ENCODE measurements at regions not wholly inside any gene's neighbourhood (a gene's known extent, or its start where the extent isn't known, plus 50 kb on each side); places are given as distances from the start of the nearest gene placed in this dataset.

DNA sequence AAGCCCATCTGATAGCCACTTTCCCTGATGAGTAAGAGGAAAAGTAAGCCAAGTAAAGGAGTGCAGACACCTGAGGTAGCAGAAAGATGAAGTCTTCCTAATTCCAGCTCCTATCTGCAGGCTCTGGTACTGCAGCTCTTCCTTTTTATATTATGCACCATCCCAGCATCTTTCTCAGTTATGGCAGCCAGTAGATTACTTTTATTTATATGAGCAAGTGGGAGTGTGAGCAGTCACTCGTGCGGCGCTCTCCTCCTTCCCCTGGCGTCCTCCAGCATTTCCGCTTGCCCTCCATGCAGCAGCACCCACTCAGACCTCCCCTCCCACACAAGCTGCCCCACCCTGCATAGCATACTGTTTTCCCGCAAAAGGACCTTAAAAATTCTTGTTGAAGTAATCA, 465.9 kb upstream of the DPPA4 start:
- DNase-seq, result no peak
- Mint-ChIP-seq H3K9me3 (no peaks in the 10 kb centered on the region), H3K27ac (no peak overlapping the region), H3K27me3 (ENCODE audit: insufficient read depth) (no peaks in the 10 kb centered on the region; the same call in 1 of the 2 replicates), H3K36me3 (ENCODE audit: low read depth) (no peaks in the 10 kb centered on the region), H3K4me3 (no peak overlapping the region), H3K4me1 (ENCODE audit: low read depth) (peaks cover 27% of the 10 kb centered on the region)
- TF ChIP-seq, protein P1, sequence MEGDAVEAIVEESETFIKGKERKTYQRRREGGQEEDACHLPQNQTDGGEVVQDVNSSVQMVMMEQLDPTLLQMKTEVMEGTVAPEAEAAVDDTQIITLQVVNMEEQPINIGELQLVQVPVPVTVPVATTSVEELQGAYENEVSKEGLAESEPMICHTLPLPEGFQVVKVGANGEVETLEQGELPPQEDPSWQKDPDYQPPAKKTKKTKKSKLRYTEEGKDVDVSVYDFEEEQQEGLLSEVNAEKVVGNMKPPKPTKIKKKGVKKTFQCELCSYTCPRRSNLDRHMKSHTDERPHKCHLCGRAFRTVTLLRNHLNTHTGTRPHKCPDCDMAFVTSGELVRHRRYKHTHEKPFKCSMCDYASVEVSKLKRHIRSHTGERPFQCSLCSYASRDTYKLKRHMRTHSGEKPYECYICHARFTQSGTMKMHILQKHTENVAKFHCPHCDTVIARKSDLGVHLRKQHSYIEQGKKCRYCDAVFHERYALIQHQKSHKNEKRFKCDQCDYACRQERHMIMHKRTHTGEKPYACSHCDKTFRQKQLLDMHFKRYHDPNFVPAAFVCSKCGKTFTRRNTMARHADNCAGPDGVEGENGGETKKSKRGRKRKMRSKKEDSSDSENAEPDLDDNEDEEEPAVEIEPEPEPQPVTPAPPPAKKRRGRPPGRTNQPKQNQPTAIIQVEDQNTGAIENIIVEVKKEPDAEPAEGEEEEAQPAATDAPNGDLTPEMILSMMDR (IDR thresholded peaks at IDR 0.05), result peak; percentile 71

DNA sequence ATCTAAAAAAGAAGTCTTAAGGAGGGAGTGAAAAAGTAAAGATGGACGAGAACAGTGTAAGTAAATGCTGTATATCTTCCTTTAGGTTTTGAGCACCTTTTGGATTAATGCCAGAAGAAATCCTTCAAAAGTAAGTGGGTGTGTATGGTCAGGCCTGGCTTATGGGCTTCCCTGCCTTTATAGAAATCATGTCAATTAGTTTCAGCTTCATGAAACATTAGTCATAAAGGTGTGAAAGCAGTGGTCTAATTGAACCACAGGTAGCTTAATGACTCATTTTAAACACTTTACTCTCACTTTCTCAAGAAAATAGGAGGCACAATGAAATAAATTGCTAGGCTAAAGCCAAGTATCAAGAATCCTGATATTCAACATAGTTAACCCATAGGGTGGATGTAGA, 467.4 kb upstream of the DPPA4 start:
- TF ChIP-seq, protein P1 (IDR thresholded peaks at IDR 0.05), result no peak
- peaks cover 27% of the 10 kb centered on the region for H3K4me1 Mint-ChIP-seq (ENCODE audit: low read depth)
- H3K9me3 Mint-ChIP-seq, result no peaks in the 10 kb centered on the region
- H3K4me3 Mint-ChIP-seq, result no peak overlapping the region
- H3K27me3 Mint-ChIP-seq (ENCODE audit: insufficient read depth), result no peaks in the 10 kb centered on the region; the same call in 1 of the 2 replicates
- no peak overlapping the region for H3K27ac Mint-ChIP-seq
- no peak for DNase-seq
- no peaks in the 10 kb centered on the region for H3K36me3 Mint-ChIP-seq (ENCODE audit: low read depth)

DNA sequence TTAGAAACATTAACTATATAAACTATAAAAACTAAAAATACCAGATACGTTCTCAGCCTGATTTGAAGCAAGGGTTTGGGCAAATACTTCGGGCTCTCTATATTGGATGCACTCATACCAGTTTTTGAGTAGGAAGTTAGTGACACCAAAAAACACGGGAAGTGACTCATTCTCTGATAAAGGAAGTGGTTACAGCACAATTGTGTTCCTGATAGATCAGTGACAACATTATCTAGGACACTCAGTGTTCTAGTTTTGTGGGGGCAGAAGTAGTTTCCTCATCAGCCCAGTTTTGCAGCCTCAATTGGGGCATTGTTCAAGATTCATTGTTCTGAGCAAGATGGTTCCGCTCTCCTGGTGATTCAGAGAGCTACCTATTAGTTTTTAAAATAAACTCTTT, 469.6 kb upstream of the DPPA4 start:
- peak overlapping the region; percentile 53; the same call in 1 of the 2 replicates for H3K4me3 Mint-ChIP-seq
- peak; percentile 23 for DNase-seq

DNA sequence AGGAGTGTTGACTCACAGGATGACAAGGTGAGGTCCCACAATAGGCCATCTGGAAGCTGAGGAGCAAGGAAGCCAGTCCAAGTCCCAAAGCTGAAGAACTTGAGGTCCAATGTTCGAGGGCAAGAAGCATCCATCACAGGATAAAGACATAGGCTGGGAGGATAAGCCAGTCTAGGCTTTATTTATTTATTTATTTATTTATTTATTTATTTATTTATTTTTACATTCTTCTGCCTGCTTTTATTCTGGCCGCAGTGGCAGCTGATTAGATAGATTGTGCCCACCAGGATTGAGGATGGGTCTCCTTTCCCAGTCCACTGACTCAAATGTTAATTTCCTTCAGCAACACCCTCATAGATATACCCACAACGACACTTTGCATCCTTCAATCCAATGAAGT, 472.2 kb upstream of the DPPA4 start:
- TF ChIP-seq, protein P1 (IDR thresholded peaks at IDR 0.05), result no peak
- Mint-ChIP-seq H3K4me3 (no peak overlapping the region), H3K4me1 (ENCODE audit: low read depth) (peaks cover 27% of the 10 kb centered on the region), H3K27ac (no peak overlapping the region), H3K36me3 (ENCODE audit: low read depth) (no peaks in the 10 kb centered on the region), H3K9me3 (no peaks in the 10 kb centered on the region), H3K27me3 (ENCODE audit: insufficient read depth) (no peaks in the 10 kb centered on the region; the same call in 1 of the 2 replicates)
- DNase-seq, result no peak

More for the DNA sequence above, 469.6 kb upstream of the DPPA4 start:
- TF ChIP-seq, protein P1 (IDR thresholded peaks at IDR 0.05), result no peak
- H3K9me3 Mint-ChIP-seq, result no peaks in the 10 kb centered on the region
- peak overlapping the region; percentile 53 for H3K27ac Mint-ChIP-seq
- H3K27me3 Mint-ChIP-seq (ENCODE audit: insufficient read depth), result no peaks in the 10 kb centered on the region; the same call in 1 of the 2 replicates
- H3K4me1 Mint-ChIP-seq (ENCODE audit: low read depth), result peaks cover 27% of the 10 kb centered on the region
- no peaks in the 10 kb centered on the region for H3K36me3 Mint-ChIP-seq (ENCODE audit: low read depth)

DNA sequence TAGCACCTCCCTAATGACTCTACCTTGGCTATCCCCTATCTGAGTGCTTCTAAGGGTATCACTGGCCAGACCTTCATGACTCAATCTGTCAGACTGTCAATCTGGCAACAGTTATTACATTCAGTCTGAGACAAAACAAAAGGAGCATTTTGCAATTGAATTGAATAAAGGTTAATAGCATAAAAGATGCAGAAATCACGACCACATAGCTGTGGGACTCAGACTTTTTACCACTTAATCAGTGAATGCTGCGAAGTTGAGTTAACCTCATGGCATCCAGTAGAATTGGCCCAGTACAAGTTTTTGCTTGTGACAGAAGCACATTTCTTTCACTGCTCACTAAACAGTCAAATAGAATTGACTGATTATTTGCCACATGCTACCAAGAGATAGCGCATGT, 480.7 kb upstream of the DPPA4 start:
- TF ChIP-seq, protein P1 (IDR thresholded peaks at IDR 0.05), result no peak
- Mint-ChIP-seq H3K27me3 (ENCODE audit: insufficient read depth) (no peaks in the 10 kb centered on the region), H3K4me3 (no peak overlapping the region)

DNA sequence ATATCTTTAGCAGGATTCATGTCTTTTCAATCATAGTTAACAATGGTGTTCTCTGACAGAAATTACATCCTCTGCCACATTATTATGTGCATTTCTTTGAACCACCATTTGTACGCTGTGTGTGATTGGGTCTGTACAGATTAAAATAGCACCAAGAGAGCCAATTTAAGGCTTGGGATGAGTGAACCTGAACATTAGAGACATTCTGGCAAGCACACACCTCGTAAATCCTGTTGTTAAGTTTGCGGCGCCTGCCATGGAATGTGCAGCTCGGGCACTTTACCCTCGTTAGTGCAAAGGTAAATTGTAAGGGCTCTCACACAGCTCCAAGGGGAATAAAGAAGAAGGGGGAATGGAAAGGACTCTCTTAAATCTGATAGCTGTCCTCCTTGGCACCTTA, 482.4 kb upstream of the DPPA4 start:
- H3K27me3 Mint-ChIP-seq (ENCODE audit: insufficient read depth), result no peaks in the 10 kb centered on the region
- TF ChIP-seq, protein P1 (IDR thresholded peaks at IDR 0.05), result no peak
- no peak overlapping the region for H3K4me3 Mint-ChIP-seq
- H3K36me3 Mint-ChIP-seq (ENCODE audit: low read depth), result no peaks in the 10 kb centered on the region
- no peak overlapping the region for H3K27ac Mint-ChIP-seq
- peaks cover 18% of the 10 kb centered on the region; the same call in 1 of the 2 replicates for H3K4me1 Mint-ChIP-seq (ENCODE audit: low read depth)
- H3K9me3 Mint-ChIP-seq, result no peaks in the 10 kb centered on the region
- DNase-seq, result no peak

More for the DNA sequence above, 480.7 kb upstream of the DPPA4 start:
- H3K9me3 Mint-ChIP-seq, result no peaks in the 10 kb centered on the region
- H3K27ac Mint-ChIP-seq, result no peak overlapping the region
- DNase-seq, result no peak
- H3K4me1 Mint-ChIP-seq (ENCODE audit: low read depth), result peaks cover 6% of the 10 kb centered on the region; the same call in 1 of the 2 replicates
- no peaks in the 10 kb centered on the region for H3K36me3 Mint-ChIP-seq (ENCODE audit: low read depth)

Measured in HFFc6 (cell line).